GM19193 (cell line): ENCODE measurements at regions not wholly inside any gene's neighbourhood (a gene's known extent, or its start where the extent isn't known, plus 50 kb on each side); places are given as distances from the start of the nearest gene placed in this dataset.
A peak's percentile ranks its signal among the peaks of the same experiment; 100 is the strongest.

Source experiments
- POLR2A ChIP-seq: IDR thresholded peaks from 4 replicates; pipeline ENCODE4 v1.6.1; 2011; ENCODE audit not compliant: insufficient read depth, insufficient read length; ENCODE audit errors: extremely low read depth

DNA sequence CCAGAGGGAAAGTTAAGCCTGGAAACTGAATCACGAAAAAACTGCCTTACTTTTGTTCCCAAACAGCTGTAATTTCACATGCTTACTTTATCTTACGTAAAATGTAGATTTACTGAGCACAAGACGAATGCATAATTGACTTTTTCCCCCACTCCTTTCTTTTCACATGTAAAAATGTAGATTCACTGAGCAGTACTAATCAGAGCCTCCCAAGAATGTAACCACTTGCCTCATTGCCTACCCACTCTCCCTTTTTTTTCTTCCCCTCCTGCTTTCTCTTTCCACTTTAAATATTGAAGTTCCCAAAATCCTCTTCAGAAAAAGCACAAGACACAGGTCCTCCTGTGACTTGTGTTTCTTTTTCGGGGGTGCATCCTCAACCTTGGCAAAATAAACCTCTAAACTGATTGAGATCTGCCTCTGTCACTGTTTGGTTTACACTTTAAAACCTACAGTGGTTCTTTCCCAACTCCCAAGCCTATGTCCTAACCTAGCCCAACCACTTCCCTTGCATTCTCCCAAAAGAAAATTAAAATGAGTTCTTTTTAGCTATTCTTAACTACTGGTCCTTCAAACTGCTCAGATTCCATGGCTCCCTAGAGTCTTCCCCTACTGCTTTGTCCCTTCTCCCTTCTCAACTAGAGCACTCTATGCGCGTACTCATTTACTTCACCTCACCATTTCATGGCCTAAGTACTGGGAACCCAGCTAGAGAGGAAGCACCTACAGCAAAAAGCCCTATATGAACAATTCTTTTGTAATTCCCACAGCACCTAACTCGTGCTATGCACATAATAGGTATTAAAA lies 236.6 kb upstream of the MKLN1 start:
- TF ChIP-seq POLR2A, result no peak

DNA sequence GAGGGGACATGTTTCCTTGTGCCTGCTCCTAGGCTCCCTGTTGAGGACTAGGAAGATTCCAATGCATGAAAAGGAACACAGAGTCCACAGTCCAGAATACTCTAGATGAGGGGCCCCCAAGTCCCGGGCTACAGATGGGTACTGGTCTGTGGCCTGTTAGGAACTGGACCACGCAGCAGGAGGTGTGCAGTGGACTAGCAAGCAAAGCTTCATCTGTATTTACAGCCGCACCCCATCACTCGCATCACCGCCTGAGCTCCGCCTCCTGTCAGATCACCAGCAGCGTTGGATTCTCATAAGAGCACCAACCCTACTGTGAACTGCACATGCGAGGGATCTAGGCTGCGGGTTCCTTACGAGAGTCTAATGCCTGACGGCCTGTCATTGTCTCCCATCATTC lies 233.0 kb upstream of the MKLN1 start:
- no peak for TF ChIP-seq POLR2A

DNA sequence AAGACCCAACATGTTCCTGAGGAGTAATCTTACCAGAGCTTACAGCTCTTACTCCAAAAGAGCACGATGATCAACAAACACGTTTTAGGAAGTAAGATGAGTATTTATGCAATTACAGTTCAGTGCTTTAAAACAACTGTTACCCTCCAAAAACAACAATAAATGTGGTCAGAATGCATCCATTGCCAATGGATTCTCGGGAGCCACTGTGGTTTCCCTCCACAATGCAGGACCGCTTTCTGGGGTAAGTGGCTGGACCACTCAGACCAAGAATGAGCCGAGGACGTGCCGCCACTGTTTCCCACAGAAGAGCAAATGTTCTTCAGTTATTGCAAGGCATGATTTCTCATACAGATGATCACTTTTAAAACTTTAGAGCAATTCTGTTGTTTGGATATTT lies 232.3 kb upstream of the MKLN1 start:
- no peak for TF ChIP-seq POLR2A

DNA sequence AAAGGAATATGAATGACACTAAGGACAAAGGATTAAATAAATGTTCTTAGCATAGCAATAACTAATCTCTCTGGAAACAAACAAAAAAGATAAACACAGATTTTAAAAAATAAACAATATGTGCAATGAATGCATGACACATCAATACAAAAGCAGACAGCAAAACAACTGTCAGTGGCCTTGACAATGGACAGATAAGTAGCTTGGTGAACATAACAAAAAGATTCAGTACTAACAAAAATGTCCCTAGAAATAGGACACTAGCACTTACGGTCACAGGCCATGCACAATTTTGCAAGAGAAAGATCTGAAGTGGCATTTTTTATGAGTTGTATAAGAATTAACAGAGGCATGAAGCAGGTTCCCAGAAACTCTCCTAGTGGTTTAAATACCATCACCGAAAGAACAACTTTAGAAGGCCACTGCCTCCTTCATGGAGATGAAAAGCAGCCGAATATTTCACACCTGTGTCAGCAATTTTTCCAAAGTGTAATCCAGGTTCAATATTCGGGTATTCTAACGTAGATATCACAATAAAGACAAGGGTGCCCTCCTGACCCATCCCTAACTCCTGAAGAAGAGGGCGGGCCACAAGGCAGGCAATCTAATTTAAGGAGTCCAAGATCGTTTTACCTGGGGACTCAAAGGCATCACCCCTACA lies 231.3 kb upstream of the MKLN1 start:
- TF ChIP-seq POLR2A, result no peak

DNA sequence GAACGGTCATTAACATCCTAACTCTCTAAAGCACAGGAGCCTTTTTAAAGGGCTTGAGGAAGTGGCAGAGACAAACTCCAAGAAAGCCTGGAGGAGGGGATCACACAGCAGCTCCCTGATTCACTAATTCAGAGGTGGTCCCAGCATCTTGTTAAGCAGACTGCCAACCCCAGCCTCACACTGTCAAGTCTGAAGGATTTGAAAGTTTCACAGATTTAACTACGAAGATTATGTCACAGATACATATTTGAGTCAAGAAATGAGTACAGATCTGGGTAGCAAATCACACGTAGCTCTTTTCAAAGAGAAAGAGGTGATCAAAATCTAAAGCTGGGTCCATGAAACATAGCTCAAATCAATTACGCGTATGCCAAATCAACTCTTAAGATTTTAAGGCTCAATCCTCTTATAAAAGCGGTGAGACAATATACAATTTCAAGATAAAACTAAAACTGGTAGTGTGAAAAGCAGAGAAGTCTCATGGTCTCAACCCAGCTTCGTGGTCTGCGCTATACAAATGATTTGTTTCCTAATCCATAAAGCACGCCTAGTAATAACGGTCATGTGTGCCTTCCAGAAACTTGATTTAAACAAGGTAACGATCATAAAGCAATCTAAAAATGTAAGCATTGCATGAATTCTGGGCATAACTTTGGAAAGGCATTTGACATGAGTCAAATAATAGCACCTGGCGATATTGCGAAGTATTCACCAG lies 229.9 kb upstream of the MKLN1 start:
- TF ChIP-seq POLR2A, result no peak

DNA sequence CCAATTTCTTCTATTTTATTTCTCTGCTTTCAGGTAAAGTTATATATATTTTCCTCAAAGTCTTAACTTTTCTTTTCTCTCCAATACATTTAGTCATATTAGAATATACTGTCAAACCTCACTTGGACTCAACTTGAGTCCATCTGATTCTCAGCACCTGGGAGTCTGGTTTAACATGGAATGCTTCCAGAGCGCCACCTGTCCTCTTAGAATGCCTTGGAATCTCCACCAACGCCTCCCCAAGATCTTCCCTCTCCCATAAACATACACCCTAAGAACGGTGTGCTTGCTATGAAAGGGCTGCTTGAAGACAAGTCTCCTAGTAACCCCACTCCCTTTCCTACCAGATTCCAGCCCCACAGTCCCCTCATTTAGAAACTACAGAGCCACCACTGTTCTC lies 229.1 kb upstream of the MKLN1 start:
- TF ChIP-seq POLR2A, result no peak

DNA sequence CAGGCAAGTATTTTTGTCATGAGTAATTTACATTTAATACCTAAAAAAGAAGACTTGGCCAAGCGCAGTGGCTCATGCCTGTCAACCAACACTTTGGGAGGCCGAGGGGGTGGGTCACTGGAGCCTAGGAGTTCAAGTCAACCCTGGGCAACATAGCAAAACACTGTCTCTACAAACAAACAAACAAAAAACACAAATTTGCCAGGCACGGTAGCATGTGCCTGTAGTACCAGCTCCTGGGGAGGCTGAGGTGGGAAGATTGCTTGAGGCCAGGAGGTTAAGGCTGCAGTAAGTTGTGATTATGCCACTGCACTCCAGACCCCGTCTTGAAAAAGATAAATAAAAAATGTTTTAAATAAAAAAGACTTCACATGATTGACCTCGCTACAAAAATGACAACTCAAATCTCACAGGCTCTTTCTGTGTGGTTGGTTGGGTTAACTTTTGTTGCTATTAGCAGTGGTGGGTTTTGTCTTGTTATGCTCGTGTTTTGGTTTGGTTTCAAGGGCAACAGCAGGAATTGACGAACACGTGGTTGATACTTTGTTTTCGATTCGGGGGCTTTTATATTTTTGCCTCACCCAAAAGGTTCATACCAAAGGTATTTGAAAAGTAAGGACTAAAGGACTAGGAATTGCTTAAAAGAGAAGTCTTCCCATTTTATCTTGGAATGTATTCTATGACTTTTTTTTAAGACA lies 227.2 kb upstream of the MKLN1 start:
- TF ChIP-seq POLR2A, result no peak

DNA sequence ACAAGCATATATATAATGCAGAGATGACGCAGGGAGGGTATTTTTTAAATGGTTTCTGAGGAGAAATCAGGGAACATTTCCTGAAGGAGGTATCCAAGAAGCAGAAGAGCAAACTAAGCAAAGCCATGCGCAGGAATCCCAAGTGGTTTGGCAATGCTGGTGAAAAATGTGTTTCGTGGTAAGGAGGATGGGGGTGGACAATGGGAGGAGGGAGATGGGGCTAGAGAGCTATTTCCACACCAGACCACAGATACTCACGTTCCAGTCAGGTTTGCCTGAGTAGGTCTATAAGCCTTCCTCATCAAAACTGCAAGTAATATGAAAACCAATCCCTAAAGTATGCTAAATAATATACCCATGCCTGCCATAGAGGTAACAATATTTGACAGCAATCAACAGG lies 223.7 kb upstream of the MKLN1 start:
- TF ChIP-seq POLR2A, result no peak

DNA sequence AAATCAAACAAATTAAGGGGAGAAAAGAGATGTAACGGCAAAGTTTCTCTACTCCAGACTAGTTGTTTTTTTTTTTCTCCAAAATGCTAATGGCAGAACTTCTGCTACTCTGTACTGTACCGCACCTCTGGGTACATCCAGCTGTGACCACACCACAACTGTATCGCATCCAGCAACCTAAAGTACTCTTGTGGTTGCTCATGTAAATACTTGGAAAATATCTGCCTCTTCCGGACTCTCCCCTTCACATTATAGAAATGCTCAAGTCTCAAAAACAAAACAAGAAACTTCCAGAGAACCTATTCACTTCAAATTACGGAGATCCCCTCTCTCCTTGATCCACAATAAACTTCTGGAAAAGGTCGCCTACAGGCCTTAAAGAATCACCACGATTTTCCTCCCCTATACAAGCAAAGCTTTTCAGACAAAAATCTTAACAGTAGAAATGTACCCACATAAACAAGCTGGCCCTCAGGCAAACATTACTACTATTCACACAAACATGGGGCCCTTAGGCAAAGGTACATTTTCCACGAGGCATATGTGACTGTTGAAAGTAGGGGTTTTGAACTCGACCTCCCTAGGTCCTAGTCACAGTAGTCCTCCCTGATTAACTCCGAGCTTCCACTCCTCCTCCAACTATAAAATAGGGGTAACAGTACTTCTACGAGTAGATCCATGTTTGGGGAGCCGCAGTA lies 222.9 kb upstream of the MKLN1 start:
- no peak for TF ChIP-seq POLR2A

DNA sequence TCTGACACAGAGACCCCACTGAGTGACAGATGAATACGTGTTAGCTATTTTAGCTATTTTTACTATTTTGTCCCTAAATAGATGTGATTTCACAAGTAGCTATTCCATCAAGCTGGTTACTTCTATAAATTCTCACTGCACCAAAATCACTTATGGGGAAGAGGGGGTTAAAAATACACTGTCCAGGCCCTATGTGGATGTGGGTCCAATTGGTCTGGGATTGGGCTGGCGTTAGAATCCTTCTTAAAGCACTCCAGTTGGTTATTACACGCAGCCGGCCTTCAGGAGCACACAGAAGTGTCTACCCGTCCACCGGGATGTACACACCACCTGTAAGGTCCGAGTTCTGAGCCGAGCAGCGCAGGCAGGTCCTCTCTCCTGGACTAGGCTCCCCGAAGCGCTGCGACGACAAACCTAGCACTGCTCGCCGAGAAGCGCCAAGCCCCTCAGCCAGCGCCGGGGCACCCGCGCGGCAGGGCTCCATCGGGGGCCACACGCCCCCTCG lies 222.3 kb upstream of the MKLN1 start:
- TF ChIP-seq POLR2A, result no peak

DNA sequence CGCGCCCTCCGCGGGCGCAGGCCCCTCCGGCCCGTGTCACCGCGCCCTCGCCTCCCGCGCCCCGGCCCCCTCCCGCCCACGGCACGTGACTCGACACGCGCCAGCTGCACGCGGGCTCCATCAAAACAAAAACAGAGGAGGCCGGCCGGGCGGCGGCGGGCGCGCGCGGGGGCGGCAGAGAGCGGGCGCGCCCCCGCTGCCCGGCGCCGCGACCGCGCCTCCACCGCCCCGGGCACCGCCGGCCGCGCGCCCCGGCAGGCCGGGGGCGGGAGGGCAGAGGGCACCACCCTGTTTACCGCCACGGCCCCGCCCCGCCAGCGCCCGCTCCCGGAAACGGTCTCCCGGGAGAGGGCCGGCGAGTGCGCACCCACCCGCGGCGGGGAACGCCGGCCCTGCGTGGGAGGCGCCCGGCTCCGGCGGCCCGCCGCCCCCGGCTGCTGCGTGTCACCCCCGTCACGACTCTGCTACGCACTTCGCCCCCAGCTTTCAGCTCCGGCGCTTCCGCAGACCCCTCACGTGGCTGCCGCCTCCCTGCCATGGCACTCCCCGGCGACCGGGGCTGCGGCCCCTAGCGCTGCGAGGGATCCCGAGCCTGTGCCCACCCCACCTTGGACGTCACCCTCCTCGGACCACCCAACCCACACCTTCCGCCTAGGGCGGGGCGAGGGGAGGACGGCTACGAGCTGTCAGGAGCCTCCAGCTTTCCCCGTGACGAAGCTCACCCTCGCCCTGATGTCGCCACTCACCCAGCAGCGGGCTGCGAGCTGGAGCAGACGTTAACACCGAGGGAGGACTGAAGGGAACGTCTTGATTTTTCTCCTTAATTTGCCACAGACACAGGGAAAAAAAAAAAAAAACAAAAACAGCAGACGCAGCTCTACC lies 221.6 kb upstream of the MKLN1 start:
- peak; percentile 32 for TF ChIP-seq POLR2A

DNA sequence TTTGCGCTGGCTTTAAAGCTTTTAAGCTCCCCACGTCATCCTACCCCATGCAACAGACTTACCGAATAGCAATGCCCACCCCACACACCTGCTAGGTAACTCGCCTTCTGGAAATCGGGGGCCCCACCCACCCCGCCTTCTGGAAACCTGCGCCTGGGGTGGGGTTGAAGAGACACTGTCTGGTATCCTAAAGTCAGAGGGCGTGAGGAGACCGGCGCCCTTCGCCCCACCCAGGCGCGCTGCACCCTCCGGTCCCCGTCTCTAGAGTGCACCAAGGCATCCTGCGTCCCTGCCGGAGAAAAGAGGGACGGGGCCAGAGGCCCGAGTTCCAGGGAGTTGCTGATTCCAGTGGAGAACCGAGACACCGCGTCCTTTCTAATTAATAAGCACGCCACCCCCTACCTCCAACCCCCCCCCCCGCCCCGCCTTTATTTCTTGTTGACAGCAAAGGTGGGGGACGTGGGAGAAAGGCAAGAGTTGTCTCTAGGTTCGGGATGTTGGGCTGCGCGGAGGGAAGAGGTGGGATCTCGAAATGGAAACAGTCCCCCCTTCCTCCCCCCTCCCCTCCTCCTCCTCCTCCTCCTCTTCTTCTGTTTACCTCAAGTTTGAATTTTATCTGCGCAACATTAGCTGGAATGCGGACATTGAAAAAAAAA lies 220.9 kb upstream of the MKLN1 start:
- TF ChIP-seq POLR2A, result no peak
